ENCODE measurements at regions not wholly inside any gene's neighbourhood (a gene's known extent, or its start where the extent isn't known, plus 50 kb on each side); places are given as distances from the start of the nearest gene placed in this dataset.
"Not testable (repeated sequence)": the region's sequence is repeated elsewhere in the genome, so short reads cannot be mapped to it uniquely, and the experiment has no call there.

GRCh38 chr17:14522795-14523387, 222.0 kb downstream of the HS3ST3B1 start:
- DNase-seq, result no peak

DNA sequence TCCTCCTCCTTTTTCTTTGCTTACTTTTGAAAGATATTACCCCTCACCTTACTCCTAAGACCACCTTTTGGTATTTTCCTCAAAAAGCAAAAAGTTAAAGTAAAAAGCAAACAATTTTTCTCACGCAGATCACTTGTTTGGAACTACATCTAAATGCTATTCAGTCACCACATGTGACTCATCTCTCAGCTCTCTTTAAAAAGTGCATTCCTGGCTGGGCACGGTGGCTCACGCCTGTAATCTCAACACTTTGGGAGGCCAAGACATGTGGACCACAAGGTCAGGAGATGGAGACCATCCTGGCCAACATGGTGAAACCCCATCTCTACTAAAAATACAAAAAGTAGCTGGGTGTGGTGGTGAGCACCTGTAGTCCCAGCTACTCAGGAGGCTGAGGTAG, 218.0 kb downstream of the HS3ST3B1 start:
- not testable (repeated sequence) for DNase-seq

DNA sequence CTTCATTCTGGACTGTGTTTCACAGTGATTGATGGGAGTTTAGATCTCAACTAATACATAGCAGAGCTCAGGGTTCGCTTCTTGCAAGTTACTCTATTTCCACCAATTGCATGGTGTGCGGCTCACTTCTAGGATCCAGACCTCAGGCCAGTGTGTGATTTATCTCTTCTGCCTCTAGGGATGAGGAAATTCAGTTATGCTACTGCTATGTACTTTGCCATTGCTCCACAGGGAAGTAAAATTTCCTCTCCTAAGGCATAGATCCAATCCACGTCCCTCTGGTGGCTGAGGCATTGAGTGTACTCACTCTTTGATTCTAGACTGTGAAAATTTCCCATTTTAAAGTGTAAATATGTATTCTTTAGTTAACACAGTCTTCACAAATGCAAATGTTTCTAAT, 214.1 kb downstream of the HS3ST3B1 start:
- DNase-seq, result peak in 1 of 3 donors; percentile 2

DNA sequence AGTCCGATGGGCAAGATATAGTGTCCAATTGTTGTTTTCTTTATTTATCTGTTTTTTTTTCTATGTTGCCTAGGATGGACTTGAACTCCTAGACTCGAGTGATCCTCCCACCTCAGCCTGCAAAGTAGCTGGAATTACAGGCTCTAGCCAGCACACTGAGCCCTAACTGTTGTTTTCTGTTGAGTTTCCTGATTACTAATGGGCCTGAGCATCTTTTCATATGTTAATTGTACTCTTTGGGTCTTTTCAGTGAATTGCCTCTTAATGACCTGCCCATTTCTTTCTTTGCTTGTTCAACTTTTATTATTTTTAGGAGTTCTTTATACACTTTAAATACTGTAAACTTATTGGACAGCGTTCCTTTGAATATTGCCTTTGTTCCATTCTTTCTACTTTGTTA, 213.0 kb downstream of the HS3ST3B1 start:
- DNase-seq, result no peak

DNA sequence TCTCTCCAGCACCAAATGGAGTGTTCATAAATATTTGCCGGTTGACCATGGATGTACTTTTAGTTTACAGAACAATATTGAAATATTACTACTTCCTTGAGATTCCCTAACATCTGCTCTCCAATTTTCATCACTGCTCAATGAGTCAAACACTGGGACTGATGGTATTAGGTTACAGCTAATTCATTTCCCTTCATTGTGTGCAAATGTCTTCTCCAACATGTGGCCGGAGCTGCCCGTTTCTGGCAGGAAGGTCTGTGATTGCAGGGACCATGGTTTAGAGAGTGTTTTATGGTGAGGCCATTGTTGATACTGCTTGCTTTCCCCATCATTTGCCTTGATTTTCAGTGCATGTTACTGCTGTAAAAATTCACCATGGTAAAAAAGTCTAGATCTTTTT, 209.3 kb downstream of the HS3ST3B1 start:
- no peak for DNase-seq

DNA sequence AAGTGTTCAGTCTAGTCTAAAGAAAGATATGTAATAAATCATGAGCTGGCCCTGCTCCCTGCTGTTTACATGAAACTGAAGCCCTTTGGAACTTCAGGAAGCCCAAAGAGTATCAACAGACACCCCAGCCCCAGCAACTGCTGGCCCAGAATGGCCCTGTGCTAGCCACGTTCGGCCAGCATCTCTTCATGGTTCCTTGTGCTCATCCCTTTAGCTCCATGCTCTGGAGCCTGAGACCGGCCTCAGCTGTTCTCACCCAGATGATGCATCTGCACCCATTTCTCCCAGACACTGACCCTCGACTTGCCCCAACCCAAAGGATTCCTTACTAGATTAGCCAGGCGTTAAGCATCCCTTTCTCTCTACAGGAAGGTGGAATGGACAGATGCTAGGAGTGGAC, 207.3 kb downstream of the HS3ST3B1 start:
- DNase-seq, result no peak

- no peak for DNase-seq
These were observed 205.5 kb downstream of the HS3ST3B1 start for GRCh38 chr17:14506364-14506763.

DNA sequence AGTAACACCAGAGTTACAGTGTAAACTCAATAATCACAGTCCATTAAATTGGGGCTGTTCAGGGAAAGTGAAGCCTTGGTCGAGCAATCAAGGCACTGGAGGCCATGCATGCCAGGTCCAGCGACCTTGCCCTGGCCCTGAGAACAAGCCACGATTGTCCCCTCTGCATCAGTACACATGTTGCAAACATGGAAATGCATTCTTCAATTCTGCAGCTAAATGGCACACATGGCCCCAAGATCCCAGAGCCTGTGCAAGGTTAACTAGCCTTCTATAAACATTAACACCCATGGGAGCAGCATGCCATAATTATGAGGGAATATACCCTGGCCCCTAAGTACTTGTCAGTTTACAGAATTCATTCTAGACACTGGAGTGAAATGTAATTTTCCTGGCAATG, 204.7 kb downstream of the HS3ST3B1 start:
- no peak for DNase-seq

DNA sequence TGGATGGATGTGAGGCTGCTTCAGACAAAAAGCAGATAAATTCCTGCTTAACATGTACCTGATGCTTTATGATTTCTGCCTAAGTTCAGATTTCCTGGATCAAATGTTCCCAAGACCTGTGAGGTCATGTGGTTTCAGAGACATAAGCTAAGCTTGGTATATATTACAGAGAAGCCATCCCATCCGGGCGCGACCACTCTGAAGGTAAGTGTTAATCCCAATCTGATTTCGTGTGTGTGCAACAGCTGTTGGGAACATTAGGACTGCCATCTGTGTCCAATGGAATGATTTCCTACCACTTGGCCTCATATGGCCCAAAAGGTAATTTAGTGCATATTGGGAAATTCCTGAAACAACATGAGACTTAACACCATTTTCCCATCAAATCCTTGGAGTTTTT, 199.1 kb downstream of the HS3ST3B1 start:
- DNase-seq, result no peak

DNA sequence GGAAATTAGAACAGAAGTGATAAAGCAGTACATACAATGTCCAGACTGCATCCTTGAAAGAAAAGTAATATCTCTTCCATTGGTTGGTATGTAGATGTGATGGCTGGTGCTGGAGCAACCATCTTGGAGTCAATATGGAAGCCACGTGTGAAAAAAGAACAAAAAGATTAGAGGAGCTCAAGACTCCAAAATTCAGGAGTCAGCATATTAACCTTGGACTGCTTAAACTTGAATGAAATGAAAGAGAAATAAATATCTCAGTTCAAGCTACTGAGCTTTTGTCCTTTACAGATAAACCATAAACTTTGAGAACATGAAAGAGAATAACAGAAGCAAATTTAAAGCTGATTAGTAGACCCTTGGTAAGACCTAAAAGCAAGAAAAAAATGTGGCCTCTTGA, 197.9 kb downstream of the HS3ST3B1 start:
- no peak for DNase-seq

GRCh38 chr17:14494161-14494560, 193.3 kb downstream of the HS3ST3B1 start:
- DNase-seq, result no peak

DNA sequence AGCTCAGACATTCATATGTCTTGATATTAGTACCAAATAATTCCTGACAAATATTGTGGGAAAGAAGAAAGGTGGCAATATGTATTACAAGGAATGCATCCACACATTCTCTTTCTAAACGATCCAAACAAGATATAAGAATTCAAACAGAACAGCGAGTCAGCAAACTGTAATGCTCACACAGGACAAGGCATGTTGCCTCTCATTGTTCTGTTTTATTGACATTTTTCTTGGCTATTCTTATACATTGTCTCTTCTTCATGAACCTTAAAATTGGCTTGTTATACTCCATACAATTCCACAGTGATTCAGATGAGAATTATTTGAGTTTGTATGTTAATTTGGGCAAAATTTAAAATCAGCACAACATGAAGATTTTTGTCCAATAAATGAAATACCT, 189.1 kb downstream of the HS3ST3B1 start:
- DNase-seq, result no peak

GRCh38 chr17:14488958-14489550, 188.2 kb downstream of the HS3ST3B1 start:
- DNase-seq, result no peak

DNA sequence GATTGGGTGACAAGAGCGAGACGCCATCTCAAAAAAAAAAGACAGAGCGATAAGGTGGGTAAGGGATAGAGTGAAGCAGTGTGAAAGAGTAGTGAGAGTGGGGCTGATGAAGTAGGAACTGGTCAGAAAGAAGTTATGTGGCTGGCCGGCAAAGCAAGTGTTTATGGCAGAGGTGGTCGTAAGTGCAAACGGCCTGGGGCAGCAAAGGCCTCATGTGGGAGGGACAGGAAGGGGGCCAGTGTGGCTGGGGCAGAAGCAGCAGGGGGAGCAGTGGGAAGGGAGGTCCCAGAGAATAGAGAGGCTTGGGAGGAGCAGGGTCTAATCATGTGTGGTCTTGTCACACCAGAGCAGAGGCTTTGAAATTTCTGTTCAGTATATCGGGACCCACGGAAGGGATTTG, 186.2 kb downstream of the HS3ST3B1 start:
- no peak for DNase-seq

DNA sequence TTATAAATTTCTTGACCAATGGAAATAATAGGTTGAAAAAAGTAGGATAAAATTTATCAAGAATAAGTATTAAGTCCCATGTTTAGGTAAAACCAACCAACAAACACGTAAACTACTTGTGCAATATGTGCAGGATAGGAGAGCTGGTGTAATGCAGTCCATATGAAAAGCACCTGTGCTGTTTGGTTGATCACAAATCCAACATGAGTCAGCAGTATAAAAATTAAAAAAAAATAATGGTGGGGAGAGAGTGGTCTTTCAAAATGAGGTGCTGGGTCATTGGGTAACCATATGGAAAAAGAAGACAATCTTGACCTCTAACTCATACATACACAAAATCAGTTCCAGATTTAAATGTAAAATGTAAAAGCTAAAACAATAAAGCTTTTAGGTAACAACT, 181.8 kb downstream of the HS3ST3B1 start:
- DNase-seq, result no peak

DNA sequence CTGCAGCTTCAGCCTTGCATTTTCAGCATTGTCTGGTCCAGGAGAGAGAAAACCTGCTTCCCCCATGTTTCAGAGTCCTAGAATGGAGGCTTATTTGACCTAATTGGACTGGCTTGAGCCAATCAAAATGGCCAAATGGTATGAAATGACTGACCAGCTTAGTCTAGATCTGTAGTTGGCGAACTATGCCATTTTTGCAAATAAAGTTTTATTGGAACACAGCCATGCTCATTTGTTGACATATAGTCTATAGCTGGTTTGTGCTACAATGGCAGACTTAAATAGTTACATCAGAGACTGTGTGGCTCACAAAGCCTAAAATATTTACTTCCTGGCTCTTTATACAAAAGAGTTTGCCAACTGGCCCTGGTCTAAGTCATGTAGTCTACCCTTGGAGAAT, 180.8 kb downstream of the HS3ST3B1 start:
- DNase-seq, result no peak

DNA sequence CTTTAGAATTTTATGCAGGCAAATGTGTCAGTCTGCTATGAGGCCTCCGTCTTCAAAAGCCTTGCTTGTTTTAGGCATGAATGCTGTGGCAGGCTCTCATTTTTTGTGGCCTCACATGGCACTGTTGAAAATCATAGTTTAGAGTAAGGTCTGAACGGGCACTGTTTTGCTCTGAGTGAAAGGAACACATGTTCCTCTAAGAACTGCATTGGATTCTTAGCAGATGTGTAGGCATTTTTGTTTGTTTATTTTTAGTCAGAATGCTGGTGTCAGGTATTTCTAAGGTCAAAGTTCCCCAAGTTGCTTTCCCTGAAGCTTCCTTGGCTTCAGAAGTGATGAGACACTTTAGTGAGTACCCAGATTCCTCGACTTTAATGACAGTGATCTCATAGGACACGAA, 173.7 kb downstream of the HS3ST3B1 start:
- no peak for DNase-seq

DNA sequence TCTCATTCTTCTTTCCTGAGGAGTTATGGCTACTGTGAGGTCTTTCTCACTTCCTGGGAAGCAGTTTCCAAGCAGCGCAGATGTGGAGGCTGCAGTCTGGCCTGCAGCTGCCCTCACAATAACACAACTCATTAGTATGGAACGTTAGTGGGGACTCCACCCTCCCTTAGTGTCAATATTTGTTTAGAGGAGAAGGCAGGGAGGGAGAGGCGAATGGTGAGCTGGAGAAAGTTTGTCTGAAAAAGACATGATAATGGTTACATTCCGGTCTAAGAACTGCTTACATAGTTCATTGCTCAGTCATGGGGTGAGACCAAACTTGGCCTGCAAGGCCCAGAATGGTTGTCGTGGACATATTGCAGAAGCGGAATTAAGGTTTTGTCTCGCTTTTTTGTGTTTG, 170.2 kb downstream of the HS3ST3B1 start:
- no peak for DNase-seq

DNA sequence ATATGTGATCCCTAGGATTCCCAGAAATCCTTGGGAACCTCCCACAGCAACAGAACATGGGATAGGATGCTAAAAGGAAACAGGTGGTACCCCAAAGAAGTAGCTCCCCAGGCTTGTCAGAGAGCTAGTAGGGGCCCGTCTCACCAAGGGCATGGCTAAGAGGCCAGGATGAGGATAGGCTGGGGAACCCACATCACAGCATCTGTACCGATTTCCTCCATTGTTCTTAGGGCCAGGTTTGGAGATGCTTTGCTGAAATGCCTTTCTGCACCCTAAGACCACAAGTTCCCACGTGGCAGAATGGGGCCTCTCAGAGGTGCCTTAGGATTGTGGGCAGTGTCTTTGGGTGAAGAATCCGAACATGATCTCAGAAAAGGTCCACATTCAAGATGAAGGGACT, 169.5 kb downstream of the HS3ST3B1 start:
- DNase-seq, result no peak

DNA sequence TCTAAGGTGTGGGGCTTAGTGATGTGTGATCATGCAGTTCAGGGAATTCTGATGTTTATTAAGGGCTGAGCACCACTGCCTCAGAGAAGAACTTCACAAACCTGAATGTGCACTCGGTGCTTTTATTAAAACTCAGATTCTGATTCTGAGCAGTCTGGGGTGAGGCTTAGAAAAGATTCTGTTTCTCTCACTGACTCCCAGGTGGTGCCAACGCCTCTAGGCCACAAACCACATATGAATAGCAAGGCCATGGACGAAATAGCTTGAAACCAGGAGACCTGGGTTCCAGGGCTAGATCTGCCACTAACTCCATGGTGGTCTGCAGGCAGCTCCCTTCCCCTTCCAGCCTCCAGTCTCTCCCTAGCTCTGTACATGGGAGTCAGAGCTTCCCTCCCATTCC, 169.1 kb downstream of the HS3ST3B1 start:
- DNase-seq, result no peak

GRCh38 chr17:14468858-14469257, 168.0 kb downstream of the HS3ST3B1 start:
- no peak for DNase-seq

GRCh38 chr17:14461227-14461548, 160.3 kb downstream of the HS3ST3B1 start:
- no peak for DNase-seq

DNA sequence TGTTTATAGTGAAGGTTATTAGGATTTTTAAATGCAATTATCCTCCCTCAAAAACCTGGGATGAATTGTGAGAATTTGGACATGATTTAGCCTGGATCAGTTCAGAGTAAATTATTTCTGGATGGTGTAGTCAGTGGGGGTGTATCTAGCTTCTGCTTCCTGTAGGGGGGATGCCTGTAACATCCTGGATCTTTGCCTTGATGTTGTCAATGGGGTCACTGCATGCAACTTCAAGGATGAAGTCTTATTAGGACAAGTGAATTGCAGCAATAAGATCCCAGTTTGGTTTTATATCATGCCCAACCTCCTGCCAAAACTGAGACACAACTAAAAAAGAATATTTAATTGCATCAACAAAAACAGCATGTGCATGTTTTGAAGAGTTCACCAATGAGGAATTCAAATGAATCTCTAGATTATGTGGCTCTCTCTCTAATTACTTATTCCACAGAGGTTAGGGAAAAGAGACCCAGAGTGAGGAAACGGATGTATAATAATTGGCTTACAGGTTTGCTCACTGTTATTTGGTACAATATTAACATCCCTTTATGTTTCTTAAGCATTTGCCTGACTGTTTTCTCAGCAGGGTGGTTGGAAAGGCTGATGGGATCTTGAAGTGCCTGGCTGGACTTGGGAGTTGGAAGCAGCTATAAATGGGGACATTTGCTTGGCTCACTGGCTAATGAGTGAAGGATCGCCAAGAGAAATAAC, 159.8 kb downstream of the HS3ST3B1 start:
- DNase-seq, result no peak

DNA sequence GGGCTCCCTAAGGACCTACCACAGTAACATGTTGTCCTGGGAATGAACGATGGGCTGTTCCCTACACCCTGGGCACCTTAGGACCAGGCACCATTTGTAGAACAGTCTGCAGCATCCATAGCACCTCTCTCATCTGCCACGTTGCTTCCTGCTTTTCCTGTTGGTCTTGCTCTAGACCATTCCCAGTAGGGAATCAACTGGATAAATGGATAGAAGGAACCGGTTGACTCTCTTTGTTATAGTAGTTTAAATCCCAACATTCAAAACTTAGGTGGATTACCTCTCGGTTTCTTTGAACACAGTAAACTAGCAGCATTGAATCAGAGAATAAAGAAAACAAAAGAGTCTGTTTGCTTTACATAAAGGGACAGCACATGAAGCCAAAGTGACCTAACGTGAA, 159.1 kb downstream of the HS3ST3B1 start:
- no peak for DNase-seq

- DNase-seq, result no peak
These were observed 157.8 kb downstream of the HS3ST3B1 start for GRCh38 chr17:14458724-14459123.

Measured in suppressor macrophage treated with lipopolysaccharide for 1 hour (primary cell).